ENCODE measurements at regions not wholly inside any gene's neighbourhood (a gene's known extent, or its start where the extent isn't known, plus 50 kb on each side); places are given as distances from the start of the nearest gene placed in this dataset.

DNA sequence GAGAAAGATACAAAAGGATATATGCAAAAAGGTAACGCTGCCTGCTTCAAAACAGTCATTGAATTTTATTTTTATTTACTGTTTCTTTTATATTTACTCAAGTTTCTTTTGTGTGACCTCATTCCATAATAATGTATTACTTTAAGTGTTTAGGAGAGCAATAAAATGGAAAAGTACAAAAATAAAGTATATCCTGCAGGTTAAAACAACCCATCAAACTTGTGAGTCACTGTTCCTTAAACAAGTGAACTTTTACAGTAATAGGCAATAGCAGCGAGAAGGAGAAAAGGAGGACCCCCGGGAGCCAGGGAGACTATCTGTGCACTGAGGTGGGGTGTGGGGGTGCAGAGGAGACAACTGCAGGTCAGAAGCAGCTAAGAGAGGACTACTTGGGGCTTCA lies 124.5 kb downstream of the EN1 start:
- CTCF ChIA-PET = no interaction called here
- H3K36me3 Mint-ChIP-seq = peaks cover 7% of the 10 kb centered on the region

More for the DNA sequence above, 124.5 kb downstream of the EN1 start:
- peaks cover 2% of the 10 kb centered on the region; the same call in 1 of the 2 replicates for H3K27me3 Mint-ChIP-seq (ENCODE audit: low read depth)
- ATAC-seq = no peak
- peaks cover 22% of the 10 kb centered on the region for H3K9me3 Mint-ChIP-seq
- POLR2A ChIA-PET = no interaction called here
- no peak overlapping the region for H3K4me3 Mint-ChIP-seq
- no peak for DNase-seq (ENCODE audit: low spot score)
- no peak for TF ChIP-seq ARID4B (CRISPR knock-in tag; IDR thresholded peaks at IDR 0.05; ENCODE audit: borderline replicate concordance)
- no peak for TF ChIP-seq SMAD4 (CRISPR knock-in tag; IDR thresholded peaks at IDR 0.05)
- no peak for TF ChIP-seq ESRRA (CRISPR knock-in tag; IDR thresholded peaks at IDR 0.05; ENCODE audit: borderline replicate concordance)
- no peak for TF ChIP-seq ZNF416 (CRISPR knock-in tag; IDR thresholded peaks at IDR 0.05)
- no peak for TF ChIP-seq IRF2 (CRISPR knock-in tag; IDR thresholded peaks at IDR 0.05; ENCODE audit: borderline replicate concordance, low read depth)
- TF ChIP-seq, protein P1, sequence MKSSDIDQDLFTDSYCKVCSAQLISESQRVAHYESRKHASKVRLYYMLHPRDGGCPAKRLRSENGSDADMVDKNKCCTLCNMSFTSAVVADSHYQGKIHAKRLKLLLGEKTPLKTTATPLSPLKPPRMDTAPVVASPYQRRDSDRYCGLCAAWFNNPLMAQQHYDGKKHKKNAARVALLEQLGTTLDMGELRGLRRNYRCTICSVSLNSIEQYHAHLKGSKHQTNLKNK (CRISPR knock-in tag; IDR thresholded peaks at IDR 0.05) = no peak
- TF ChIP-seq TEAD1 (CRISPR knock-in tag; IDR thresholded peaks at IDR 0.05) = no peak
- TF ChIP-seq, protein P2, sequence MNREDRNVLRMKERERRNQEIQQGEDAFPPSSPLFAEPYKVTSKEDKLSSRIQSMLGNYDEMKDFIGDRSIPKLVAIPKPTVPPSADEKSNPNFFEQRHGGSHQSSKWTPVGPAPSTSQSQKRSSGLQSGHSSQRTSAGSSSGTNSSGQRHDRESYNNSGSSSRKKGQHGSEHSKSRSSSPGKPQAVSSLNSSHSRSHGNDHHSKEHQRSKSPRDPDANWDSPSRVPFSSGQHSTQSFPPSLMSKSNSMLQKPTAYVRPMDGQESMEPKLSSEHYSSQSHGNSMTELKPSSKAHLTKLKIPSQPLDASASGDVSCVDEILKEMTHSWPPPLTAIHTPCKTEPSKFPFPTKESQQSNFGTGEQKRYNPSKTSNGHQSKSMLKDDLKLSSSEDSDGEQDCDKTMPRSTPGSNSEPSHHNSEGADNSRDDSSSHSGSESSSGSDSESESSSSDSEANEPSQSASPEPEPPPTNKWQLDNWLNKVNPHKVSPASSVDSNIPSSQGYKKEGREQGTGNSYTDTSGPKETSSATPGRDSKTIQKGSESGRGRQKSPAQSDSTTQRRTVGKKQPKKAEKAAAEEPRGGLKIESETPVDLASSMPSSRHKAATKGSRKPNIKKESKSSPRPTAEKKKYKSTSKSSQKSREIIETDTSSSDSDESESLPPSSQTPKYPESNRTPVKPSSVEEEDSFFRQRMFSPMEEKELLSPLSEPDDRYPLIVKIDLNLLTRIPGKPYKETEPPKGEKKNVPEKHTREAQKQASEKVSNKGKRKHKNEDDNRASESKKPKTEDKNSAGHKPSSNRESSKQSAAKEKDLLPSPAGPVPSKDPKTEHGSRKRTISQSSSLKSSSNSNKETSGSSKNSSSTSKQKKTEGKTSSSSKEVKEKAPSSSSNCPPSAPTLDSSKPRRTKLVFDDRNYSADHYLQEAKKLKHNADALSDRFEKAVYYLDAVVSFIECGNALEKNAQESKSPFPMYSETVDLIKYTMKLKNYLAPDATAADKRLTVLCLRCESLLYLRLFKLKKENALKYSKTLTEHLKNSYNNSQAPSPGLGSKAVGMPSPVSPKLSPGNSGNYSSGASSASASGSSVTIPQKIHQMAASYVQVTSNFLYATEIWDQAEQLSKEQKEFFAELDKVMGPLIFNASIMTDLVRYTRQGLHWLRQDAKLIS (CRISPR knock-in tag; IDR thresholded peaks at IDR 0.05; ENCODE audit: borderline replicate concordance) = no peak
- TF ChIP-seq JUN (CRISPR knock-in tag; IDR thresholded peaks at IDR 0.05) = no peak
- TF ChIP-seq, protein P3, sequence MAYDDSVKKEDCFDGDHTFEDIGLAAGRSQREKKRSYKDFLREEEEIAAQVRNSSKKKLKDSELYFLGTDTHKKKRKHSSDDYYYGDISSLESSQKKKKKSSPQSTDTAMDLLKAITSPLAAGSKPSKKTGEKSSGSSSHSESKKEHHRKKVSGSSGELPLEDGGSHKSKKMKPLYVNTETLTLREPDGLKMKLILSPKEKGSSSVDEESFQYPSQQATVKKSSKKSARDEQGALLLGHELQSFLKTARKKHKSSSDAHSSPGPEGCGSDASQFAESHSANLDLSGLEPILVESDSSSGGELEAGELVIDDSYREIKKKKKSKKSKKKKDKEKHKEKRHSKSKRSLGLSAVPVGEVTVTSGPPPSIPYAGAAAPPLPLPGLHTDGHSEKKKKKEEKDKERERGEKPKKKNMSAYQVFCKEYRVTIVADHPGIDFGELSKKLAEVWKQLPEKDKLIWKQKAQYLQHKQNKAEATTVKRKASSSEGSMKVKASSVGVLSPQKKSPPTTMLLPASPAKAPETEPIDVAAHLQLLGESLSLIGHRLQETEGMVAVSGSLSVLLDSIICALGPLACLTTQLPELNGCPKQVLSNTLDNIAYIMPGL (CRISPR knock-in tag; IDR thresholded peaks at IDR 0.05) = no peak
- H3K4me1 Mint-ChIP-seq = peaks cover 9% of the 10 kb centered on the region
- no peak overlapping the region for H3K27ac Mint-ChIP-seq

Measured in WTC11 (cell line).